ENCODE measurements at regions not wholly inside any gene's neighbourhood (a gene's known extent, or its start where the extent isn't known, plus 50 kb on each side); places are given as distances from the start of the nearest gene placed in this dataset.

DNA sequence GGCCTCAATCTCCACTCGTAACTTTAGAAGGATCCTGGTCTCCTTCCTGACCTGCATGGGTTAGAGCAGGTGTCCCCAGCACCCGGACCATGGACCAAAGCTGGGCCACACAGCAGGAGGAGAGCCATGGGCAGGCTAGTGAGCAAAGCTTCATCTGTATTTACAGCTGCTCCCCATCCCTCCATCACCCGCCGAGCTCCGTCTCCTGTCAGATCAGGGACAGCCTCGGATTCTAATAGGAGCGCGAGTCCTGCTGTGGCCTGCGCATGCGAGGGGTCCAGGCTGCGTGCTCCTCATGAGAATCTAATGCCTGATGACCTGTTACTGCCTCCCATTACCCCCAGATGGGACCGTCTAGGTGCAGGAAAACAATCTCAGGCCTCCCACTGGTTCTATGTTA, 297.7 kb upstream of the SALL3 start:
- TF ChIP-seq, protein P1, sequence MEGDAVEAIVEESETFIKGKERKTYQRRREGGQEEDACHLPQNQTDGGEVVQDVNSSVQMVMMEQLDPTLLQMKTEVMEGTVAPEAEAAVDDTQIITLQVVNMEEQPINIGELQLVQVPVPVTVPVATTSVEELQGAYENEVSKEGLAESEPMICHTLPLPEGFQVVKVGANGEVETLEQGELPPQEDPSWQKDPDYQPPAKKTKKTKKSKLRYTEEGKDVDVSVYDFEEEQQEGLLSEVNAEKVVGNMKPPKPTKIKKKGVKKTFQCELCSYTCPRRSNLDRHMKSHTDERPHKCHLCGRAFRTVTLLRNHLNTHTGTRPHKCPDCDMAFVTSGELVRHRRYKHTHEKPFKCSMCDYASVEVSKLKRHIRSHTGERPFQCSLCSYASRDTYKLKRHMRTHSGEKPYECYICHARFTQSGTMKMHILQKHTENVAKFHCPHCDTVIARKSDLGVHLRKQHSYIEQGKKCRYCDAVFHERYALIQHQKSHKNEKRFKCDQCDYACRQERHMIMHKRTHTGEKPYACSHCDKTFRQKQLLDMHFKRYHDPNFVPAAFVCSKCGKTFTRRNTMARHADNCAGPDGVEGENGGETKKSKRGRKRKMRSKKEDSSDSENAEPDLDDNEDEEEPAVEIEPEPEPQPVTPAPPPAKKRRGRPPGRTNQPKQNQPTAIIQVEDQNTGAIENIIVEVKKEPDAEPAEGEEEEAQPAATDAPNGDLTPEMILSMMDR (conservative IDR thresholded peaks at IDR 0.05; ENCODE audit: low read length), result no peak
- H3K4me3 ChIP-seq (ENCODE audit: low read length), result no peak overlapping the region
- no peak for DNase-seq (ENCODE audit: low read depth)

DNA sequence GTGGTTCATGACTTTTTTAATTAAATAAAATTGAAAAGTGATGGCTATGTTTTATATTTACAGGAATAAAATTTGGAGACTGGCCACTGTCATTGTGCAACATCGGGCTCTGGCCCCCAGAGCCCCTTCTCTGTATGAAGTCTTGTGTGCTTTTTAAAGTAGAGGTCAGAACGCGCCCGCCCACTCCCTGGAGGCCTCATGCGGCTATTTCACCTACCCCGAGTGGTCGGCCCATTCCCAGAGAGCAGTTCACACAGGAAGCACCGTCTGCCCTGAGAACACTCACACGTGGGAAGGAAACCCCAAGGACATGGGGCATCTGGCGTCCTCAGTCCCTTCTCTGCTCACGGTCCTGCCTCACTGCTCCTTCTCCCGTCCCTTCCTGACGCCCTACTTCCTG, 296.9 kb upstream of the SALL3 start:
- no peak for DNase-seq (ENCODE audit: low read depth)

DNA sequence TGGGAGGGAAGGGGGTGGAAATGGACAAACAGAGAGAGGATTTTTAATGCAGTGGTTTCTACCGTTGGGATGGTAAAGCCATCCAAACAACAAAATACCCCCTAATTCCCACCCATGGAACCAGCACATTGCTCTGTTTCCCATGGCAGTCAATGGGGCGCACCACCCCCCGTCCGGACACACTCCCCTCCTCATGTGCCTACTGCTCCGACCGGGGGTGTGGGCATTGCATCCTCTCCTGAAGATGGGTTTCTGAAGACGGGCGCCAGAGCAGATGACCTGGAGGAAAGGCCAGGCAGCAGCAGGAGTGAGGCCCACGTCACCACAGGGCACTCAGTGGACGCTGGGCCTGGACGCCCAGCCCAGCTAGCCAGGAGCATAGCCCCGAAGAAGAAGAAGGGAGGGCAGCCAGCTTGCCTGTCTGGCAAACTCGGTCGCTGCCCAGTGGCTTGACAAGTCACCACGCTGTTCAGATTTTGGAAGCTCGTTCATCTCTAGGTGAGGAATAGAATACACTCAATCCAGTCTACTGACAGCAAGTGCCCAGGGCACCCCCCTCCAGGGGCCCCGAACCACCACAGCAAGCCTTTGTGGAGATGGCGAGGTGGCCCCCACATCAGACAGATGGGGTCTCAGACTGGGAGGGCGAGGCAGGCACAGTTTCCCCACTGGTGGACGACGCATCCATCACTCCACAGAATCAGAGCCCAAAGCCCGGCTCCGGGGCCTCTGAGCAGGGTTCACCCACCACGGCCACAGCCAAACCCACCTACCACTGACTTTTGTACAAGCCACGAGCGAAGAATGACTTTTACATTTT, 296.2 kb upstream of the SALL3 start:
- TF ChIP-seq, protein P1 (conservative IDR thresholded peaks at IDR 0.05; ENCODE audit: low read length), result no peak
- H3K4me3 ChIP-seq (ENCODE audit: low read length), result no peak overlapping the region
- DNase-seq (ENCODE audit: low read depth), result no peak

More for the DNA sequence above, 296.9 kb upstream of the SALL3 start:
- TF ChIP-seq, protein P1 (conservative IDR thresholded peaks at IDR 0.05; ENCODE audit: low read length), result no peak
- no peak overlapping the region for H3K4me3 ChIP-seq (ENCODE audit: low read length)

DNA sequence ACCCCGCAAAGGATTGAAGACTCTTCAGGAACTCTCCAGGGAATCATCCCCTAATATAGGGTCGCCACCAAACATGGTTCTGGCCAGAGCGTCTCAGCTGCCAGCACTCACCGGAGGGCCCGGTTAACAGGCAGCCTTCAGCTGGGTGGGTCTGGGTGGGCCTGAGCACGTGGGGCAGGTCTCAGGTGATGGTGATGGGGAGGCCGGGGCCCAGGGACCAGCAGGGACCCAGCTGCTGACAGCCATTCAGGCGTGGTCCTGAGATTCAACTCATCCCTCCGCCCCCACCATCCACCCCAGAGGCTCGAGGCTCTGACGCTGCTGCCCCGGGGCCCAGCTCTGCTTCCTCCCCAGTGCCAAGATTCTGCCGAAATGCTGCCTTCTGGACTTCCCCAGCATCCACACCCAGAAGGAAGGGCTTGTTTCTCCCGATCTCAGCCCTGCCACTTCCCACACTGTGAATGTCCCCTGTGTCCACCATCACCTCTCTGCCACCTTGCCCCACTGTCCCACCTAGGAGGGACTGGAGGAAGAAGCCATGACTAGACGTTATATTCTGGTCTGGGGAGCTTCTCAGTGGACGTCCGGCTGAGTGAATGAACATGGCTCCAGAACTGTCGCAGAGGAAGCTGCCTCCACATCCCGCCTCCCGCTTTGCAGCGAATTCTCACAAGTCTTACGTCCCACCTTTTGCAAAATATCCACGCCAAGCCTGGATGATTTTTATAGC, 294.2 kb upstream of the SALL3 start:
- TF ChIP-seq, protein P1 (conservative IDR thresholded peaks at IDR 0.05; ENCODE audit: low read length), result no peak
- no peak for DNase-seq (ENCODE audit: low read depth)
- H3K4me3 ChIP-seq (ENCODE audit: low read length), result no peak overlapping the region

DNA sequence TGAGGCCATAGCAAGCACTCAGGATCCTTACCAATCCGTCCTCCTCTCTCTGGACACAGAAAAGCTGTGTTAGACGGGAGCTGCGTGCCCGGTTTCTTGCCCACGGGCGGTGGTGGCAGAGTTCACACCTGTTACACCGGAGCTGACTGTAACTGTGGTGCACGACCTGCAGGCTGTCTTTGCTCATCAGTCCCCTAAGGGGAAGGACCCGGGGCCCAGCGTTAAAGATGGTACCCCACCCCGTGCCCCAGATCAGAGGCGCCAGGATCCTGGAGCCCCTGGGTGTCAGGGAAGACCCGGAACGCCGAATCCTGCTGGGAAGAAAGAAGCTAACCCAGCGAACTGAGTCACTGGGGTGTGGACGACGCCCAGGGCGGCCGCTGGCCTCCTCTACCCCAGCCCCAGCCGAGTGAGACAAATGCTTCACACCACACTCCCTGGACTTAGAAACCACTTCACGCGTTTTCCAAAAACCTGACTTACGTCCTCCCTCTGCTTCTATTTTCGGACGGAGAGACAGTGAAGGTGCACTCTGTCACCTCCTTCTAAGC, 293.6 kb upstream of the SALL3 start:
- H3K4me3 ChIP-seq (ENCODE audit: low read length), result no peak overlapping the region
- TF ChIP-seq, protein P1 (conservative IDR thresholded peaks at IDR 0.05; ENCODE audit: low read length), result no peak
- DNase-seq (ENCODE audit: low read depth), result no peak

DNA sequence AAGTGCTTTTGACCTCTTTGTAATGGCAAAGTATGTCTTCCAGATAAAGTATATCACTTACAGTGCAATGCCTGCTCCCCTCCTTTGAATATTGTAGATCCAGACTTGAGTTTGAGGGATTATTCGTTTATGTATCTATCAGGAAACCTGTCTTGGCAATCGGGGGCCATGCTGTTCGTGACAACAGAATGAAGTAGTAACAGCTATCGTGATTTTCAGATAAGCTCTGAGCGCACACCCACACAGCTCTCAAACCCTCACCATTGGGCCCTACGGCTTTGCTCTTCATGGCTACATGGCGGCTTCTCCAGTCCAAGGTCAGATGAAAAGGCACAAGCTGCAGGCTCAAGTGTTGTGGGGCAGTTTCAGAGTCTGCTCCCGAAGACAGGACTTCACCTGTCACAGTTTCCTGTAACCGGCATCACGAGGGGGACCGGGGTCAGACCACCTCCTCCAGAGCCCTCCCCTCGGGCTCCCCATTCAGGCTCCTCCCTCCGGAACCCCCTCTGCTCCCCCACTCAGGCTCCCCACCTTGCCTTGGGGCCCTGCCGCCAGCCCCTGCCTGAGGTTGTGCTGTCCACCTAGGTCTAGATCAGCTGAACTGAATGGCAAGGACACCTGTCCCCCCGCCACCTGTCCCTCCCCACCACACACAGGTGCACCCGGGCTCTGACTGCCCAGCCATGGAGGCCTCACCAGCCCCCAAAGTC, 292.5 kb upstream of the SALL3 start:
- no peak for DNase-seq (ENCODE audit: low read depth)
- no peak overlapping the region for H3K4me3 ChIP-seq (ENCODE audit: low read length)
- TF ChIP-seq, protein P1 (conservative IDR thresholded peaks at IDR 0.05; ENCODE audit: low read length), result no peak

Measured in AG10803 (cell line).